Panc1 (cell line): ENCODE measurements at regions not wholly inside any gene's neighbourhood (a gene's known extent, or its start where the extent isn't known, plus 50 kb on each side); places are given as distances from the start of the nearest gene placed in this dataset.

Experiments used
- ATAC-seq: fragments of 200-7000 bp; cut with Tn5 transposase; 2 replicates; pipeline ENCODE4 v1.9.1; 2020; ENCODE audit warnings: mild to moderate bottlenecking, moderate library complexity
- BruUV-seq: library from RNA; stranded (reverse); fragments of 400-500 nt; replicated peaks from 2 replicates; lab custom pipeline; 2021; lab: Mats Ljungman, UMichigan
- CTCF ChIA-PET: fragments of 300-600 bp; sonication (Branson Sonifier 250); formaldehyde crosslinking; loops from one replicate; lab custom pipeline; 2022; ENCODE audit warnings: antibody characterized with exemption; lab: Charles Lee
- POLR2A ChIA-PET: fragments of 300-600 bp; sonication (Branson Sonifier 250); formaldehyde crosslinking; loops from one replicate; lab custom pipeline; 2022; ENCODE audit warnings: antibody characterized with exemption; lab: Charles Lee
- DNase-seq: peaks from one replicate; pipeline ENCODE4 v3.0.0-alpha.2; 2010; ENCODE audit warnings: low read depth, low spot score
- H3K27ac ChIP-seq: 2 replicates; pipeline ENCODE4 v1.5.1; 2011; ENCODE audit warnings: mild to moderate bottlenecking, low read length, inconsistent platforms
- H3K27me3 ChIP-seq: fragments of 200-500 bp; sonication (Bioruptor generic); 2 replicates; pipeline ENCODE4 v1.6.0; 2014; ENCODE audit warnings: low read length, inconsistent platforms; ENCODE audit not compliant: control insufficient read depth, insufficient read depth
- H3K36me3 ChIP-seq: fragments of 200-500 bp; sonication (Bioruptor generic); 2 replicates; pipeline ENCODE4 v1.5.1; 2014; ENCODE audit warnings: inconsistent platforms, mild to moderate bottlenecking, low read length, moderate library complexity; ENCODE audit not compliant: control insufficient read depth, insufficient read depth
- H3K4me1 ChIP-seq: 2 replicates; pipeline ENCODE4 v1.5.1; 2011; ENCODE audit warnings: inconsistent platforms, mild to moderate bottlenecking, low read length, moderate library complexity; ENCODE audit not compliant: control insufficient read depth, insufficient read depth
- H3K4me3 ChIP-seq, 2 experiments: 2 replicates each; pipeline ENCODE4 v1.5.1; 2011 to 2012; ENCODE audit warnings: low read depth in 2 of 2, low read length in 2 of 2, mild to moderate bottlenecking in 2 of 2, inconsistent platforms in 1 of 2, moderate library complexity in 1 of 2
- H3K9me3 ChIP-seq: fragments of 200-500 bp; sonication (Bioruptor generic); 2 replicates; pipeline ENCODE4 v1.5.1; 2014; ENCODE audit warnings: low read depth, mild to moderate bottlenecking, inconsistent platforms, low read length, moderate library complexity; ENCODE audit not compliant: control insufficient read depth, insufficient read depth
- CTCF ChIP-seq: fragments of 450-650 bp; IDR thresholded peaks from 2 replicates; pipeline ENCODE4 v1.5.1; 2017; ENCODE audit warnings: mild to moderate bottlenecking
- POLR2AphosphoS5 ChIP-seq: IDR thresholded peaks from 2 replicates; pipeline ENCODE4 v1.6.1; 2012; ENCODE audit warnings: mild to moderate bottlenecking, low read depth, low read length, moderate library complexity
- REST ChIP-seq, 2 experiments: IDR thresholded peaks; 2 replicates each; pipeline ENCODE4 v1.6.1; 2011 to 2012; ENCODE audit warnings: low read depth in 2 of 2, control low read depth in 1 of 2, low read length in 1 of 2, mild to moderate bottlenecking in 1 of 2, moderate library complexity in 1 of 2; ENCODE audit not compliant: insufficient read depth in 1 of 2
- SIN3A ChIP-seq: IDR thresholded peaks from 2 replicates; pipeline ENCODE4 v1.6.1; 2012; ENCODE audit warnings: low read depth, mild to moderate bottlenecking, low read length, moderate library complexity, borderline replicate concordance; ENCODE audit not compliant: insufficient read depth
- TCF7L2 ChIP-seq: IDR thresholded peaks from 2 replicates; pipeline ENCODE4 v1.6.1; 2011; ENCODE audit warnings: mild to moderate bottlenecking, low read depth, low read length, inconsistent platforms
- in situ Hi-C: cut with HindIII; loops from 2 replicates; pipeline ENCODE4 v1.10.0; 2016; ENCODE audit warnings: low sequenced_read_pairs, low pct_unique_long_range_greater_than_20kb
- intact Hi-C: fragments of 100-400 bp; cut with micrococcal nuclease; formaldehyde crosslinking; loops from one replicate; pipeline ENCODE4 v1.10.0; 2022; ENCODE audit not compliant: unreplicated experiment

GRCh38 chr10:128468462-128468861 lies 342.2 kb upstream of the MKI67 start:
- Histone ChIP-seq H3K27me3 (no peaks in the 10 kb centered on the region; the same call in 1 of the 2 replicates), H3K4me3 (no peak overlapping the region), H3K9me3 (no peaks in the 10 kb centered on the region), H3K36me3 (no peaks in the 10 kb centered on the region), H3K4me1 (no peaks in the 10 kb centered on the region), H3K27ac (no peak overlapping the region)
- POLR2A ChIA-PET = no interaction called here
- ATAC-seq (no peak), DNase-seq (no peak)
- CTCF ChIA-PET = no interaction called here
- in situ Hi-C loops (no loop called here), intact Hi-C loops (no loop called here)
- TF ChIP-seq TCF7L2 = no peak
- TF ChIP-seq REST (IDR thresholded peaks at IDR 0.05; ENCODE audit: insufficient read depth in 1 of 2, low read depth in 2 of 2, low read length in 1 of 2) = no peak
- no peak for TF ChIP-seq CTCF
- TF ChIP-seq POLR2AphosphoS5 = no peak
- no peak for TF ChIP-seq SIN3A
- no TSS peak for BruUV-seq

GRCh38 chr10:128469515-128469914 lies 343.3 kb upstream of the MKI67 start:
- no TSS peak for BruUV-seq
- Histone ChIP-seq H3K27me3 (no peaks in the 10 kb centered on the region; the same call in 1 of the 2 replicates), H3K4me1 (no peaks in the 10 kb centered on the region), H3K9me3 (no peaks in the 10 kb centered on the region), H3K4me3 (no peak overlapping the region), H3K27ac (no peak overlapping the region), H3K36me3 (no peaks in the 10 kb centered on the region)
- intact Hi-C loops (no loop called here), in situ Hi-C loops (no loop called here)
- TF ChIP-seq TCF7L2 (no peak), REST (IDR thresholded peaks at IDR 0.05; ENCODE audit: insufficient read depth in 1 of 2, low read depth in 2 of 2, low read length in 1 of 2) (no peak), POLR2AphosphoS5 (no peak), CTCF (no peak), SIN3A (no peak)
- DNase-seq (no peak), ATAC-seq (no peak)
- CTCF ChIA-PET = no interaction called here
- POLR2A ChIA-PET = no interaction called here
